ENCODE measurements at regions not wholly inside any gene's neighbourhood (a gene's known extent, or its start where the extent isn't known, plus 50 kb on each side); places are given as distances from the start of the nearest gene placed in this dataset.

GRCh38 chr2:2872713-2873449 is 504.7 kb downstream of the EIPR1 start:
- CTCF ChIA-PET: no interaction called here
- no peak for TF ChIP-seq MXI1 (IDR thresholded peaks at IDR 0.05; ENCODE audit: low read depth, low read length)
- TF ChIP-seq EZH2phosphoT487 (IDR thresholded peaks at IDR 0.05; ENCODE audit: borderline replicate concordance, low read depth): no peak
- no peak for TF ChIP-seq SMC3 (IDR thresholded peaks at IDR 0.05; ENCODE audit: low read depth, low read length)
- TF ChIP-seq, protein P1, sequence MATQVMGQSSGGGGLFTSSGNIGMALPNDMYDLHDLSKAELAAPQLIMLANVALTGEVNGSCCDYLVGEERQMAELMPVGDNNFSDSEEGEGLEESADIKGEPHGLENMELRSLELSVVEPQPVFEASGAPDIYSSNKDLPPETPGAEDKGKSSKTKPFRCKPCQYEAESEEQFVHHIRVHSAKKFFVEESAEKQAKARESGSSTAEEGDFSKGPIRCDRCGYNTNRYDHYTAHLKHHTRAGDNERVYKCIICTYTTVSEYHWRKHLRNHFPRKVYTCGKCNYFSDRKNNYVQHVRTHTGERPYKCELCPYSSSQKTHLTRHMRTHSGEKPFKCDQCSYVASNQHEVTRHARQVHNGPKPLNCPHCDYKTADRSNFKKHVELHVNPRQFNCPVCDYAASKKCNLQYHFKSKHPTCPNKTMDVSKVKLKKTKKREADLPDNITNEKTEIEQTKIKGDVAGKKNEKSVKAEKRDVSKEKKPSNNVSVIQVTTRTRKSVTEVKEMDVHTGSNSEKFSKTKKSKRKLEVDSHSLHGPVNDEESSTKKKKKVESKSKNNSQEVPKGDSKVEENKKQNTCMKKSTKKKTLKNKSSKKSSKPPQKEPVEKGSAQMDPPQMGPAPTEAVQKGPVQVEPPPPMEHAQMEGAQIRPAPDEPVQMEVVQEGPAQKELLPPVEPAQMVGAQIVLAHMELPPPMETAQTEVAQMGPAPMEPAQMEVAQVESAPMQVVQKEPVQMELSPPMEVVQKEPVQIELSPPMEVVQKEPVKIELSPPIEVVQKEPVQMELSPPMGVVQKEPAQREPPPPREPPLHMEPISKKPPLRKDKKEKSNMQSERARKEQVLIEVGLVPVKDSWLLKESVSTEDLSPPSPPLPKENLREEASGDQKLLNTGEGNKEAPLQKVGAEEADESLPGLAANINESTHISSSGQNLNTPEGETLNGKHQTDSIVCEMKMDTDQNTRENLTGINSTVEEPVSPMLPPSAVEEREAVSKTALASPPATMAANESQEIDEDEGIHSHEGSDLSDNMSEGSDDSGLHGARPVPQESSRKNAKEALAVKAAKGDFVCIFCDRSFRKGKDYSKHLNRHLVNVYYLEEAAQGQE (IDR thresholded peaks at IDR 0.05; ENCODE audit: low read depth, low read length): no peak
- TF ChIP-seq GABPA (IDR thresholded peaks at IDR 0.05; ENCODE audit: low read depth): no peak
- no peak for TF ChIP-seq MAX (IDR thresholded peaks at IDR 0.05; ENCODE audit: low read depth)
- no peak for TF ChIP-seq SIN3A (IDR thresholded peaks at IDR 0.05; ENCODE audit: borderline replicate concordance, low read depth, low read length)
- TF ChIP-seq POLR2AphosphoS5 (IDR thresholded peaks at IDR 0.05; ENCODE audit: low read depth, low read length): no peak
- TF ChIP-seq FOSL2 (IDR thresholded peaks at IDR 0.05; ENCODE audit: borderline replicate concordance, low read depth): no peak
- no peak for TF ChIP-seq TCF12 (IDR thresholded peaks at IDR 0.05)
- TF ChIP-seq TEAD4 (IDR thresholded peaks at IDR 0.05; ENCODE audit: borderline replicate concordance, insufficient read depth): no peak
- no peak for DNase-seq
- Histone ChIP-seq H3K9me3 (no peaks in the 10 kb centered on the region), H3K4me3 (ENCODE audit: low read depth in 2 of 2, low read length in 1 of 2) (no peak overlapping the region), H3K4me1 (ENCODE audit: control insufficient read depth in 1 of 2, insufficient read depth in 2 of 2, low read depth in 1 of 2, low read length in 1 of 2) (peaks cover 0 to 46% of the 10 kb centered on the region in 2 experiments; a peak in 2 of 4 replicates), H3K9ac (no peak overlapping the region), H2AFZ (ENCODE audit: low read depth) (no peak overlapping the region), H3K27me3 (ENCODE audit: insufficient read depth) (no peaks in the 10 kb centered on the region), H3F3A (replicated peaks; ENCODE audit: insufficient read depth) (no peaks in the 10 kb centered on the region), H3K79me2 (ENCODE audit: insufficient read depth) (no peaks in the 10 kb centered on the region), H3K36me3 (replicated peaks in 1 of 2; ENCODE audit: control insufficient read depth in 1 of 2, insufficient read depth in 2 of 2, low read length in 1 of 2) (no peaks in the 10 kb centered on the region), H4K20me1 (ENCODE audit: insufficient read depth) (no peaks in the 10 kb centered on the region), H3K4me2 (no peak overlapping the region), H3K27ac (ENCODE audit: low read depth in 2 of 2, low read length in 1 of 2) (no peak overlapping the region), H3K9me2 (no peaks in the 10 kb centered on the region)
- POLR2A ChIA-PET: no interaction called here
- WGBS (ENCODE audit: low lambda C conversion rate): 15% methylated on average over 3 of the region's 3 CpGs

GRCh38 chr2:2872309-2872617 is 505.4 kb downstream of the EIPR1 start:
- TF ChIP-seq FOXM1 (IDR thresholded peaks at IDR 0.05; ENCODE audit: low read depth): no peak
- TF ChIP-seq IRF3 (IDR thresholded peaks at IDR 0.05; ENCODE audit: low read depth, low read length): no peak
- TF ChIP-seq CHD2 (IDR thresholded peaks at IDR 0.05; ENCODE audit: low read length, partially characterized antibody): no peak
- no peak for TF ChIP-seq MXI1 (IDR thresholded peaks at IDR 0.05; ENCODE audit: low read depth, low read length)
- TF ChIP-seq TCF12 (IDR thresholded peaks at IDR 0.05): no peak
- TF ChIP-seq YY1 (IDR thresholded peaks at IDR 0.05; ENCODE audit: low read depth): no peak
- TF ChIP-seq JUND (IDR thresholded peaks at IDR 0.05): no peak
- no peak for TF ChIP-seq POLR2AphosphoS5 (IDR thresholded peaks at IDR 0.05; ENCODE audit: low read depth, low read length)
- TF ChIP-seq, protein P2, sequence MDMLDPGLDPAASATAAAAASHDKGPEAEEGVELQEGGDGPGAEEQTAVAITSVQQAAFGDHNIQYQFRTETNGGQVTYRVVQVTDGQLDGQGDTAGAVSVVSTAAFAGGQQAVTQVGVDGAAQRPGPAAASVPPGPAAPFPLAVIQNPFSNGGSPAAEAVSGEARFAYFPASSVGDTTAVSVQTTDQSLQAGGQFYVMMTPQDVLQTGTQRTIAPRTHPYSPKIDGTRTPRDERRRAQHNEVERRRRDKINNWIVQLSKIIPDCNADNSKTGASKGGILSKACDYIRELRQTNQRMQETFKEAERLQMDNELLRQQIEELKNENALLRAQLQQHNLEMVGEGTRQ (IDR thresholded peaks at IDR 0.05; ENCODE audit: borderline replicate concordance, low read depth, low read length): no peak
- no peak for TF ChIP-seq NRF1 (IDR thresholded peaks at IDR 0.05; ENCODE audit: low read depth, low read length)
- no peaks in the 10 kb centered on the region for H4K20me1 ChIP-seq (ENCODE audit: insufficient read depth)
- no peaks in the 10 kb centered on the region for H3K9me3 ChIP-seq
- no peaks in the 10 kb centered on the region for H3K27me3 ChIP-seq (ENCODE audit: insufficient read depth)
- no peak overlapping the region for H3K9ac ChIP-seq
- no peak overlapping the region for H2AFZ ChIP-seq (ENCODE audit: low read depth)
- H3K79me2 ChIP-seq (ENCODE audit: insufficient read depth): no peaks in the 10 kb centered on the region
- H3K4me1 ChIP-seq (ENCODE audit: control insufficient read depth in 1 of 2, insufficient read depth in 2 of 2, low read depth in 1 of 2, low read length in 1 of 2): peaks cover 0 to 53% of the 10 kb centered on the region in 2 experiments; a peak in 2 of 4 replicates
- H3K4me3 ChIP-seq (ENCODE audit: low read depth in 2 of 2, low read length in 1 of 2): no peak overlapping the region
- H3K4me2 ChIP-seq: no peak overlapping the region
- no peaks in the 10 kb centered on the region for H3K36me3 ChIP-seq (replicated peaks in 1 of 2; ENCODE audit: control insufficient read depth in 1 of 2, insufficient read depth in 2 of 2, low read length in 1 of 2)
- WGBS (ENCODE audit: low lambda C conversion rate): 58% methylated on average over 15 of the region's 15 CpGs
- POLR2A ChIA-PET: no interaction called here
- CTCF ChIA-PET: interaction anchor here (1.1 kb wide), 1 partner anchor 170 kb away, joined by 3 read pairs; no protein-coding TSS in a partner anchor
- H3F3A ChIP-seq (replicated peaks; ENCODE audit: insufficient read depth): no peaks in the 10 kb centered on the region
- no peaks in the 10 kb centered on the region for H3K9me2 ChIP-seq
- no peak overlapping the region for H3K27ac ChIP-seq (ENCODE audit: low read depth in 2 of 2, low read length in 1 of 2)
- DNase-seq: no peak
